T47D (cell line): ENCODE measurements at regions not wholly inside any gene's neighbourhood (a gene's known extent, or its start where the extent isn't known, plus 50 kb on each side); places are given as distances from the start of the nearest gene placed in this dataset.

ENCODE experiments used
- DNase-seq, 2 experiments: peaks; one replicate each; pipeline versions ENCODE4 v3.0.0 to v3.0.0-alpha.2; 2011 to 2012; ENCODE audit warnings: low read depth in 1 of 2, low spot score in 1 of 2
- JUND ChIP-seq: IDR thresholded peaks from 2 replicates; pipeline ENCODE4 v1.6.1; 2012; ENCODE audit warnings: low read depth
- in situ Hi-C: cut with HindIII; loops from 2 replicates; pipeline ENCODE4 v1.10.0; 2016; ENCODE audit warnings: low sequenced_read_pairs, low pct_unique_long_range_greater_than_20kb

- no peak for TF ChIP-seq JUND
- no peak for DNase-seq
- in situ Hi-C loops = no loop called here
Measured at GRCh38 chr4:43853565-43854264, 594.9 kb downstream of the KCTD8 start.

- no peak for TF ChIP-seq JUND
- no peak for DNase-seq
- in situ Hi-C loops = no loop called here
Measured at GRCh38 chr4:43855283-43855682, 593.3 kb downstream of the KCTD8 start.

GRCh38 chr4:43864616-43865146 is 583.9 kb downstream of the KCTD8 start:
- DNase-seq = no peak
- in situ Hi-C loops = no loop called here
- no peak for TF ChIP-seq JUND

GRCh38 chr4:43867908-43868307 is 580.7 kb downstream of the KCTD8 start:
- in situ Hi-C loops = no loop called here
- no peak for DNase-seq
- no peak for TF ChIP-seq JUND

- no peak for TF ChIP-seq JUND
- in situ Hi-C loops = no loop called here
- DNase-seq = no peak
Measured at GRCh38 chr4:43875655-43876054, 573.0 kb downstream of the KCTD8 start.

- DNase-seq = no peak
- in situ Hi-C loops = no loop called here
Measured at GRCh38 chr4:43882470-43882869, 566.1 kb downstream of the KCTD8 start.

GRCh38 chr4:43886196-43886595 is 562.4 kb downstream of the KCTD8 start:
- in situ Hi-C loops = no loop called here
- no peak for TF ChIP-seq JUND
- no peak for DNase-seq

More at GRCh38 chr4:43882470-43882869, 566.1 kb downstream of the KCTD8 start:
- TF ChIP-seq JUND = no peak

- DNase-seq = no peak
- in situ Hi-C loops = no loop called here
- TF ChIP-seq JUND = no peak
Measured at GRCh38 chr4:43898836-43899235, 549.8 kb downstream of the KCTD8 start.

- TF ChIP-seq JUND = no peak
- in situ Hi-C loops = no loop called here
- DNase-seq = no peak
Measured at GRCh38 chr4:43903456-43903855, 545.2 kb downstream of the KCTD8 start.

GRCh38 chr4:43918377-43918776 is 530.2 kb downstream of the KCTD8 start:
- DNase-seq = no peak
- no peak for TF ChIP-seq JUND
- in situ Hi-C loops = no loop called here

- DNase-seq = no peak
- in situ Hi-C loops = no loop called here
- no peak for TF ChIP-seq JUND
Measured at GRCh38 chr4:43932448-43932847, 516.2 kb downstream of the KCTD8 start.

- in situ Hi-C loops = no loop called here
- no peak for TF ChIP-seq JUND
- DNase-seq = no peak
Measured at GRCh38 chr4:43943998-43944397, 504.6 kb downstream of the KCTD8 start.

- in situ Hi-C loops = no loop called here
- TF ChIP-seq JUND = no peak
- DNase-seq = no peak
Measured at GRCh38 chr4:43959976-43960375, 488.6 kb downstream of the KCTD8 start.

- no peak for DNase-seq
- TF ChIP-seq JUND = no peak
- in situ Hi-C loops = no loop called here
Measured at GRCh38 chr4:43968011-43968410, 480.6 kb downstream of the KCTD8 start.
